Small intestine (tissue), 7 donors: ENCODE measurements at regions not wholly inside any gene's neighbourhood (a gene's known extent, or its start where the extent isn't known, plus 50 kb on each side); places are given as distances from the start of the nearest gene placed in this dataset.
A peak's percentile ranks its signal among the peaks of the same experiment; 100 is the strongest.
"Not testable (repeated sequence)": the region's sequence is repeated elsewhere in the genome, so short reads cannot be mapped to it uniquely, and the experiment has no call there.

Experiments
- DNase-seq, 2 donors: peaks; one replicate each; pipeline versions ENCODE4 v3.0.0 to v3.0.0-alpha.2; 2013
- FAIRE-seq: peaks from 2 replicates; lab custom pipeline; 2012; peaks lifted over from hg19 to GRCh38; lab: Jason Lieb, UNC
- H3K27ac ChIP-seq, 3 donors: one replicate each; pipeline ENCODE4 v1.5.1; 2013; ENCODE audit warnings: low read length in 2 of 3, mild to moderate bottlenecking in 2 of 3, control low read depth in 1 of 3, inconsistent platforms in 1 of 3, low read depth in 1 of 3, moderate library complexity in 1 of 3
- H3K27me3 ChIP-seq, 3 donors: one replicate each; pipeline ENCODE4 v1.6.1; 2013; ENCODE audit warnings: low read length in 3 of 3, inconsistent platforms in 1 of 3; ENCODE audit not compliant: control insufficient read depth in 3 of 3, insufficient read depth in 3 of 3
- H3K36me3 ChIP-seq, 3 donors: one replicate each; pipeline ENCODE4 v1.6.1; 2013; ENCODE audit warnings: low read length in 3 of 3, inconsistent platforms in 1 of 3, low read depth in 1 of 3, mild to moderate bottlenecking in 1 of 3, moderate library complexity in 1 of 3; ENCODE audit not compliant: control insufficient read depth in 3 of 3, insufficient read depth in 2 of 3
- H3K4me1 ChIP-seq, 3 donors: one replicate each; pipeline ENCODE4 v1.6.1; 2013; ENCODE audit warnings: low read length in 2 of 3, inconsistent platforms in 1 of 3, low read depth in 1 of 3, mild to moderate bottlenecking in 1 of 3, moderate library complexity in 1 of 3; ENCODE audit not compliant: control insufficient read depth in 3 of 3, insufficient read depth in 2 of 3
- H3K4me3 ChIP-seq, 3 donors: one replicate each; pipeline ENCODE4 v1.5.1; 2013; ENCODE audit warnings: low read length in 3 of 3, control low read depth in 1 of 3, inconsistent platforms in 1 of 3, low read depth in 1 of 3, mild to moderate bottlenecking in 1 of 3, moderate library complexity in 1 of 3
- H3K9me3 ChIP-seq, 2 donors: one replicate each; pipeline ENCODE4 v1.6.1; 2013; ENCODE audit warnings: low read depth in 1 of 2, low read length in 1 of 2; ENCODE audit not compliant: control insufficient read depth in 2 of 2, insufficient read depth in 1 of 2
- WGBS, 3 donors: extraction: QIAGEN DNeasy Blood & Tissue Kit; methylation state at CpG; one replicate each; pipeline ENCODE4 v1.1.7; 2013; 5-methylcytosine and 5-hydroxymethylcytosine counted together
- donor health status: healthy with polysubstance abuse.
- donor health status: control.
- donor health status: control.
- donor health status: Bipolar disorder and iron deficiency.
- donor health status: healthy.

DNA sequence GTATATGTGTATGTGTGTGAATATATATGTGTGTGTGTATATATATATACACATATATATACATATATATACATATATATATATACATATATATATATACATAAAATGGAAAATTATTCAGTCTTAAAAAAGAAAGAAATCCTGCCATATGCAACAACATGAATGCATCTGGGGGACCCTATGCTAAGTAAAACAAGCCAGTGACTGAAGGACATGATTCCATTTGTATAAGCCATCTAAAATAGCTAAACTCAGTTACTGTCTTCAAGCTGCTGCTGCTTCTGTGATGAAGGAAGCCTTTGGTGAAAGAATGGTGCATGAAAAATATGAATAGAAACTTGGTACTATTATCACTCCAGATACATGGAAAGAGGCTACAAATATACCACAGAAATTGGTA is 118.6 kb downstream of the ATXN7L3B start:
- H3K27ac ChIP-seq: no peak overlapping the region
- DNase-seq (no peak), FAIRE-seq (peak; percentile 51)
- H3K9me3 ChIP-seq: no peaks in the 10 kb centered on the region
- H3K4me1 ChIP-seq: no peaks in the 10 kb centered on the region
- H3K27me3 ChIP-seq: no peaks in the 10 kb centered on the region
- H3K36me3 ChIP-seq: no peaks in the 10 kb centered on the region
- no peak overlapping the region for H3K4me3 ChIP-seq

- H3K36me3 ChIP-seq: no peaks in the 10 kb centered on the region
- DNase-seq (no peak), FAIRE-seq (no peak)
- no peaks in the 10 kb centered on the region for H3K4me1 ChIP-seq
- no peaks in the 10 kb centered on the region for H3K9me3 ChIP-seq
- H3K27me3 ChIP-seq: no peaks in the 10 kb centered on the region
- no peak overlapping the region for H3K27ac ChIP-seq
- no peak overlapping the region for H3K4me3 ChIP-seq
- WGBS, 3 donors: 56 to 71% (median 62%) methylated on average over 5 of the region's 5 CpGs
These were observed 122.8 kb downstream of the ATXN7L3B start for GRCh38 chr12:74660442-74660841.

DNA sequence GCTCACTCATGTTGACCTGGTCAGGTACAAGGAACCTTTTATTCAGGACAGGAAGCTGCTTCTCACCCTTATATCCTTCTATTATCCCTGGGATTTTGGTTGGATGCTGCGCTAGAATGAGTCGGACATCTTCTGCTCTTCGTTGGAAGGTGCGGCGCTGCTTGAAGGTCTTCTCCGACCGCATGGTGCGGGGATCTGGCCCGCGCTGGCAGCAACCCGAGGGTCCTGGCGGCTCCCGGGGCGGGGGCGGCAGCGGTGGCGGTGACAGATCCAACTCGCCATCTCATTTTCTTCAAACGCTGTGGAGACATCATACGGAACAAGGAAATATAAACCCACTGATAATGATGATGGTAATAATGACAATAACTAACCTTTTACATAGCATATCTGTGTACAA is 126.3 kb downstream of the ATXN7L3B start:
- DNase-seq: no peak
- H3K4me3 ChIP-seq: no peak overlapping the region
- no peak for FAIRE-seq
- no peaks in the 10 kb centered on the region for H3K27me3 ChIP-seq
- H3K27ac ChIP-seq: no peak overlapping the region
- no peaks in the 10 kb centered on the region for H3K4me1 ChIP-seq
- H3K36me3 ChIP-seq: no peaks in the 10 kb centered on the region
- no peaks in the 10 kb centered on the region for H3K9me3 ChIP-seq
- 93 to 96% (median 95%) methylated on average over 20 of the region's 20 CpGs for whole genome bisulfite sequencing, 3 donors

DNA sequence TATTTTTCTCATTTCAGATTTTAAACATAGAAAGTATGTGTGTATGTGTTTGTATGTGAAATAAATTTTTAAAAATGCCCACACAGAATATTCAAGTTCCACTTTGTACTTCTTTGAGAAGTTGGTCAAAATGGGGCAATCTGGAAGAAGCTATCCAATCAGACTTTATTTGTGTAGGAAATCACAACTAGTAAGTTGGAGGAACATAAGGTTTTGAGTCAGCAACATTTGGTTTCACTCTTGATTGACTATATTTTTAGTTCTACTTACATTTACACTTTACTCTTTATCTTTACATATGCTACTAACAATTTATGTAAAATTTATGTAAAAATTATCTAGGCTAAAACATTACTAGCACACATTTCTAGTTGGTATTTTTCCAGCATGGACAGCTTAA is 128.1 kb downstream of the ATXN7L3B start:
- no peaks in the 10 kb centered on the region for H3K9me3 ChIP-seq
- H3K27ac ChIP-seq: no peak overlapping the region
- no peak for FAIRE-seq
- H3K27me3 ChIP-seq: no peaks in the 10 kb centered on the region
- no peaks in the 10 kb centered on the region for H3K4me1 ChIP-seq
- DNase-seq: no peak
- no peak overlapping the region for H3K4me3 ChIP-seq
- H3K36me3 ChIP-seq: no peaks in the 10 kb centered on the region

DNA sequence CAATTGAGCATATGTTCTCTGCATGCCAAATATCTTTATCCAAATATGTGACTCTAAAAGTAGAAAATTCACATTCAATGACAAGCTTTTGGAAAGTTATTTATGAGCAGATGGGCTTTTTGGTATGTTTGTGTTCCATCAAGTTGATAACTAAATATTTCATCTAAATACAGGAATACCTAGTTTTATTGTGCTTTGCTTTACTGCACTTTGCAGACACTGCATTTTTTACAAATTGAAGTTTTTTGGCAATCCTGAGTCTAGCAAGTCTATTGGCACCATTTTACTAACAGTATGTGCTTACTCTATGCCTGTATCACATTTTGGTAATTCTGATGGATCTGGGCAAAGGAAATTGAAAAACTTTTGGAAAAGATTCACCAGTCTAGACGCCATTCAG is 133.8 kb downstream of the ATXN7L3B start:
- no peaks in the 10 kb centered on the region for H3K27me3 ChIP-seq
- DNase-seq (no peak), FAIRE-seq (no peak)
- H3K36me3 ChIP-seq: no peaks in the 10 kb centered on the region
- H3K4me1 ChIP-seq: no peaks in the 10 kb centered on the region
- H3K9me3 ChIP-seq: no peaks in the 10 kb centered on the region
- no peak overlapping the region for H3K4me3 ChIP-seq
- 68 to 86% (median 72%) methylated on average over 1 of the region's 1 CpG for WGBS, 3 donors
- H3K27ac ChIP-seq: no peak overlapping the region

- H3K9me3 ChIP-seq, H3K4me1 ChIP-seq, H3K27ac ChIP-seq, H3K27me3 ChIP-seq, H3K36me3 ChIP-seq, H3K4me3 ChIP-seq, DNase-seq, FAIRE-seq: not testable (repeated sequence)
- 89 to 91% (median 91%) methylated on average over 4 of the region's 4 CpGs for WGBS, 3 donors
These were observed 139.3 kb downstream of the ATXN7L3B start for GRCh38 chr12:74676955-74677354.

GRCh38 chr12:74685385-74685784 is 147.8 kb downstream of the ATXN7L3B start:
- H3K27ac ChIP-seq: no peak overlapping the region
- no peaks in the 10 kb centered on the region for H3K36me3 ChIP-seq
- no peaks in the 10 kb centered on the region for H3K9me3 ChIP-seq
- no peaks in the 10 kb centered on the region for H3K27me3 ChIP-seq
- no peaks in the 10 kb centered on the region for H3K4me1 ChIP-seq
- no peak overlapping the region for H3K4me3 ChIP-seq
- WGBS, 3 donors: 57 to 80% (median 69%) methylated on average over 5 of the region's 5 CpGs
- no peak for DNase-seq
- no peak for FAIRE-seq

DNA sequence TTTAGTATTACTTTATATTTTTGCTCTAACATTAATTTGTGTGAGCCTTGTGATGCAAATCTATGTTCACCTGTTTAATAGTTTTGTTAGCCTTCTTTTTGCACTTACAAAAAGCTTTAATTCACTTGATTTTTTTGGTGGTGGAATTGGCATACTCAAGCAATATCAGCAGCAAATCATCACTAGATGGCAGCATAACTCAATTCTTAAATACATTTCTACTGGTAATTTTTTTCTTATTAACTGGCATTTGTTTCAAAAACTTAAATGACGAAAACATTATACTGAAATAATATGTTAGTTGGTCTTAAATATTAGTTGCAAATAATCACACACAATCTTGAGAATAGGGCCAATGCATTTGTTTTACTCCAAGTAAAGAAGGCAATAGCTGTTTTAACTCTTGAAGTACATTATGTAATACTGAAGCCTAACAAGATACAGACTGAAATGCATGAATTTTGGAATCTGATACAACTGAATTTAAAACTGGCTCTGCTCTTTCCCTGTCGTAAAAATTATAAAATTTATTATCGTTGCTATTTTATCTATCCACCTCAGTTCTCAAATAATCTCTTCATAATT is 151.5 kb downstream of the ATXN7L3B start:
- no peaks in the 10 kb centered on the region for H3K36me3 ChIP-seq
- H3K27ac ChIP-seq: no peak overlapping the region
- no peak for FAIRE-seq
- DNase-seq: peak; percentile 12 to 57
- H3K4me3 ChIP-seq: no peak overlapping the region
- no peaks in the 10 kb centered on the region for H3K27me3 ChIP-seq
- WGBS, 3 donors: 25 to 43% (median 43%) methylated on average over 3 of the region's 3 CpGs
- H3K9me3 ChIP-seq: no peaks in the 10 kb centered on the region
- no peaks in the 10 kb centered on the region for H3K4me1 ChIP-seq

DNA sequence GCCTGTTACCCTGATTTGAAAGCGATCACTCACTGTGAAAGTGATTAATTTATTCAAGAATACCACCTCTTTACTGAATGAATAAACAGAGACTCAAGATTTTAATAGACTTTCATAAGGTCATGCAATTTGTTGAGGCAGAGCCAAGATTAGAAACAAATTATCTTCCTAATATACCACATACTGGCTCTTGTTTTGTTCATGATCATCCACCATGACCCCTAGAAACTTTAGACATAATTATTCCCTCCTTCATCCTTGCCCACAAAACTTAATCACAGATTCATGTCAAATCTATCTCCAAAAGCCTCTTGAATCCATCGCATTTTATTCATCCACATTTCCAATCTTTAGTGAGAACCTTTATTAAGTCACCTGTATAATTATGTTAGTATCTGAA is 152.3 kb downstream of the ATXN7L3B start:
- no peaks in the 10 kb centered on the region for H3K36me3 ChIP-seq
- 81 to 89% (median 82%) methylated on average over 2 of the region's 2 CpGs for WGBS, 3 donors

More for the DNA sequence above, 152.3 kb downstream of the ATXN7L3B start:
- FAIRE-seq (no peak), DNase-seq (no peak)
- H3K4me3 ChIP-seq: no peak overlapping the region
- no peaks in the 10 kb centered on the region for H3K27me3 ChIP-seq
- H3K27ac ChIP-seq: no peak overlapping the region
- H3K9me3 ChIP-seq: no peaks in the 10 kb centered on the region
- H3K4me1 ChIP-seq: no peaks in the 10 kb centered on the region
